NCI-H2029 (cell line): ENCODE measurements at regions not wholly inside any gene's neighbourhood (a gene's known extent, or its start where the extent isn't known, plus 50 kb on each side); places are given as distances from the start of the nearest gene placed in this dataset.
A peak's percentile ranks its signal among the peaks of the same experiment; 100 is the strongest.
"Not testable (repeated sequence)": the region's sequence is repeated elsewhere in the genome, so short reads cannot be mapped to it uniquely, and the experiment has no call there.

Experiments used
- DNase-seq: peaks from one replicate; lab custom pipeline; 2025; lab: John Stamatoyannopoulos, UW

GRCh38 chr5:2102819-2103776 is 220.4 kb upstream of the IRX4 start:
- DNase-seq: no peak

DNA sequence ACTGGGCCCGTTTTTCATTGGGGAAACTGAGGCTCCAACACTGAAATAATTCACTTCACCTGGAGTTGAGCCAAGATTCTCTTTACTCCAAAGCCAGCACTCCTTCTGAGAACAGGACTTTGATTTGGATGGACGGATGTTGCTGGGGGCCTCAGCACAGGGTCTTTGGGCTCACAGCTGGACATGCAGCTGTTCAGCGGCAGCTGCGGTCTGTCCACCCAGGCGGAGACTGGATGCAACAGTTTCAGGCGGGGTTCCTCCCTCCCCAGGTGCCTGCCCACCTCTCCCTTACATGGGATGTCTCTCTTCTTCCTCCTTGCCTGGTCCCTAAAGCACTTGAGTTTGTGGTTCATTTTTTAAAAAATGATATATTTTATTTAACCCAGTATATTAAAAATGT is 219.0 kb upstream of the IRX4 start:
- DNase-seq: no peak

DNA sequence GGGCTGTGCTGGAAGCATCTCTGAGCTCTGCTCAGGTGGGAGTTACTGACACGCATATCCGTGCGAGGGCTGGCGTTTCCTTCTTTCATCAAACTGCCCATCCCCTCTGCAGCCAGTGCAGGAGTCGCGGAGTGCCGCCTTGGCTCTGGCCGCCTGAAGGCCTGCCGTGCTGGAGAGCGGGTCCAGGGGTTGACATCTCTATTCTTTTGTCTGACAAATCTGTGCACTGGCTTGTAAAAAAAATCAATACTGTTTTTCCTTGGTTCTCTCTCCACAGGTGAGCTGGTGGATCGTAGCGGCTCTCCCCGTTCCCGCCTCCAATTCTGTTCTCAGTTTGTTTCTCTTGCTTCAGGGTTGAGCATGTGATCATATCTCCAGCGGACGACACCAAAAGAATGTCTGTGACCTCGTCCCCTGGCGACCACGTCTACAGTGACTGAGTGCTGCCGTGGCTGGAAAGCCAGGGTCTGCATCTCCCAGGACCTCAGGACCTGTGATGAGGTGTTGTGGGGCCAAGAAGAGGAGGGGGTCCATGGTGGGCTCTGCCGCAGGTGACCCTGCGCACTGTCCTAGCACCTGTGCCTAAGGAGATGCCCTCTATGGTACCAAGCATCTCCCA is 214.3 kb upstream of the IRX4 start:
- DNase-seq: no peak

GRCh38 chr5:2095011-2095410 is 212.3 kb upstream of the IRX4 start:
- no peak for DNase-seq

DNA sequence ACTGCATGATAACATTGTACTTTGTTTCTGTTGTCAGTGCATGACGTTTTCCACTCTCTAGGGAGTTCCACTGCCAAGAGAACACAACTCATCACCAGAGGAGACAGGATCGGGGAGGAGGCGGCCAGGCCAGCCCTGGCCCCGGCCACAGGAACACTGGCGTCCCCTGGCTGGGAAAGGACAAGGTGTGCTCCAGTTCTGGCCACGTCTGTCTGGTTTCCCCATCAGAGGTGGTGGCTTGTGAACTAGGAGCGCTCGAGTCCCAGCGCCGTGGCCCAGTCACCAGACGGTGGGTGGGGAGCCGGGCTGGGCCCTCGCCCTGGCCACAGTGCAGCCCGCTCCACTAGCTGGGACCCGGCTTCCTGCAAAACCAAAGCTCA is 211.9 kb upstream of the IRX4 start:
- no peak for DNase-seq

GRCh38 chr5:2093859-2094615 is 211.3 kb upstream of the IRX4 start:
- no peak for DNase-seq

DNA sequence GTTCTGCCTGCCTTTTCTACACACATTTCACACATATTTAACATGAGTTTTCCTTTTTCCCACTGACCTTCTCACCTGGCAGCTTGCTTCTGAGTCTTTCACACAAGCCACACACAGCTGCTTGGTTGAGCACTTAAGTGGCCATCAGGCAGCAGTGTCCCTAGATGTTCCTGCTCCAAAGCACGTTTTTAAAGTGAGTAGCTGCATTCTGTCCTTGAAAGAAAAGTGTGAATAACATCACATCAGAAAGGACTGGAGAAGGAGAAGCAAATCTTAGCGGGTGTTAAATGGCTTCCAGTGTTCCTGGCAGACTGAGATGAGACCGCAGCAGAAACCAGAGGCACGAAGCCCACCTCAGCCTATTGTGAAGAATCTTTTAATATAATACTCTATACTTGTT is 209.2 kb upstream of the IRX4 start:
- no peak for DNase-seq

DNA sequence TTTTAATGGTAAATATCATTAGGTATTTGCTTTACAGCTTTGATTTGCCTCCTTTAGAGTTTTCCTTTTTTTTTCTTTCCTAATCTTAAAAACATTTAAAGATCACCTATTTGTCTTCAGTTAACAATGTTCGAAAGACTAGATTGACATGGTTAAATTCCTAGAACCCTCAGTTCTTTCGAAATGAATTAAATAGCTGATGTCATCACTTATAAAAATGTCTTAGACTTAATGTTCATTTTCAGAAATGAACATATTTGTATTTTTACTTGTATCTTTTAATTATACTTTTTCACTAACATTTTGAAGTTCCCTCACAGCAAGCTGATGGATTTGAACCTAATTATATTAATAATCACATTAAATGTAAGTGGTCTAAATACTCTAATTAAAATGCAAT is 205.3 kb upstream of the IRX4 start:
- DNase-seq: no peak

DNA sequence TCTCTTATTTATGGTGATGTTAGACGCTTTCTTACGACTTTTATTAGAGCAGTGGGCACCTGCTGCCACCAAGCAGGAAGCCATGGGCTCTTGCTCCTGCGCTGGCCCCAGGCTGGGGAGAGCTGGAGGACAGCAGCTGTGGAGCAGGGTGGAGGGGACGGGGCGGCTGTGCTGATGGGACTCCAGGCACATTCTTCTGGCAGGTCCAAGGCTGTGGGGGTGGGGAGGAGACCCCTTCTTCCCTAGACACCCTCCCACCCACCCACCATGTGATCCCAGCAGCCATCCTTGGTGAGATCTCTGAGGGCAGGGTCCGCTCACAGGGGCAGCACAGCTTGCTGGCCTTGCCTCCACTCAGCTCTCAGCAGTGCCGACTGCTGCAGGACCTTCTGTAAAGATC is 192.6 kb upstream of the IRX4 start:
- no peak for DNase-seq

DNA sequence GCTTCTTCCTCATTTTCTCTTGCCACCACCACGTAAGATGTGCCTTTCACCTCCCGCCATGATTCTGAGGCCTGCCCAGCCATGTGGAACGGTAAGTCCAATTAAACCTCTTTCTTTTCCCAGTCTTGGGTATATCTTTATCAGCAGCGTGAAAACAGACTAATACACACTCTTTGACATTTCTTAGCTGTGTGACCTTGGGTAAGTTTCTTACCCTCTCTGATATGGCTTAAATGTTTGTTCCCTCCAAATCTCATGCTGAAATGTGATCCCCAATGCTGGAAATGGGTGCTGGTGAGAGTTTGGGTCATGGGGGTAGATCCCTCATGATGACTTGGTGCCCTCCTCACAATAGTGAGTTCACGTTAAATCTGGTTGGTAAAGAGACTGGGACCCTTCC is 188.8 kb upstream of the IRX4 start:
- no peak for DNase-seq

DNA sequence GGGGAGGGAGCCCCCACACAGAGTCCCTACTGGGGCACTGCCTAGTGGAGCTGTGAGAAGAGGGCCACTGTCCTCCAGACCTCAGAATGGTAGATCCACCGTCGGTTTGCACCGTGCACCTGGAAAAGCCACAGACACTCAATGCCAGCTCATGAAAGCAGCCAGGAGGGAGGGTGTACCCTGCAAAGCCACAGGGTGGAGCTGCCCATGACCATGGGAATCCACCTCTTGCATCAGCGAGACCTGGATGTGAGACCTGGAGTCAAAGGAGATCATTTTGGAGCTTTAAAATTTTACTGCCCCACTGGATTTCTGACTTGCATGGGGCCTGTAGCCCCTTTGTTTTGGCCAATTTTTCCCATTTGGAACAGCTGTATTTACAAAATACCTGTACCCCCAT is 188.1 kb upstream of the IRX4 start:
- not testable (repeated sequence) for DNase-seq

- DNase-seq: no peak
Observed at GRCh38 chr5:2068531-2068930, 185.8 kb upstream of the IRX4 start.

DNA sequence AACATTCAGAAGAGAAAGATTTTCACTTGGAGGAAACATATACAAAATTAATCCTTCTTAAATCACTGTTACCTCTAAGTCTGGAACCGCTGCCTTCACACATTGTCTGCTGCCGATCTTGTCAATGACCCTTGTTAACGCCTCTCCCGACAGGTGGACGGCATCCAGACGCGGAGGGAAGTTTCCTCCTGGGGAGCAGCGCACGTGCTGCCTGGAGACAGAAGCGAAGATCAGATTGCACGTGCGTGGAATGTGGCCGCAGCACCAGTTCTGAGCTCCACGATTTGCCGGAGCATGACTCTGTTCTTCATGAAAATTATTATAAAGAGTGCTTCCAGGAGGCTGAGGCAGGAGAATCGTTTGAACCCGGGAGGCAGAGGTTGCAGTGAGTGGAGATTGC is 183.6 kb upstream of the IRX4 start:
- DNase-seq: no peak

- not testable (repeated sequence) for DNase-seq
Observed at GRCh38 chr5:2063380-2063779, 180.7 kb upstream of the IRX4 start.

DNA sequence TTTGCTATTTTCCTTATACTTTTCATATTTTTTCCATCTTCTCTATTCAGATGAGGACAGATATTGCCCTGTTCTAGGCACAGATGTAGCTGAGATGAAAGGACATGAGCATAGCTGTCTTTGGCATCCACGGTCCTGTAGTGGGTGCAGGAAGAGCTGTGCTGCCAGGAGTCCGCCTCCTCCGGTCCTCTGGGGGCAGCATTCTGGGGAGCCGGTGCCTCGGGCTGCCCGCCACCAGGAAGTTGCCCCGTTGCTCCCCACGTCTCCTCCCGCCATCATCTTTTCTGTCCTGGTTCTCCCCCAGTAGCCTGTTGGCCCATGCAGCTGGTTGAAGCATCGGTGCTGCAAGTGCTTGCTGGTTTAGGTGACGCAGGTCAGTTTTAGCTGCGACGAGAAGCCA is 170.0 kb upstream of the IRX4 start:
- DNase-seq: no peak

DNA sequence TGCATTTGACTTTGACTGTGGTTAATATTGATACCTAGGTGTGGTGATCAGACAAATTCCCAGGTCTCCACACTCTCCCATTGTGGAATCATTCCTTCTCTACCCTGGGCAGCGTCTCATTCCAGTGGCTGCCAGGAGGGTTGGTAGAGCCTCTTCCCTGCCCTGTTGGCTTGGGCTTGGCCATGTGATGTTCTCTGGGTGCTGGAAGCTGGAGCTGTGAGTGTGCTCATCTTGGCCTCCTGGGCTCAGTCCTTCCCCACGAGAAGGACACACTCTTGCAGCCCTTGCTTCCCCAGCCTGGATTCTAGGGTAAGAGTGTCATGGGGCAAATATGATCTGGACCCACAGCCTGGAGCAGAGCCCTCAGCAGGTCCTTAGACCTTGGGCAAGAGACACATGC is 167.2 kb upstream of the IRX4 start:
- no peak for DNase-seq

DNA sequence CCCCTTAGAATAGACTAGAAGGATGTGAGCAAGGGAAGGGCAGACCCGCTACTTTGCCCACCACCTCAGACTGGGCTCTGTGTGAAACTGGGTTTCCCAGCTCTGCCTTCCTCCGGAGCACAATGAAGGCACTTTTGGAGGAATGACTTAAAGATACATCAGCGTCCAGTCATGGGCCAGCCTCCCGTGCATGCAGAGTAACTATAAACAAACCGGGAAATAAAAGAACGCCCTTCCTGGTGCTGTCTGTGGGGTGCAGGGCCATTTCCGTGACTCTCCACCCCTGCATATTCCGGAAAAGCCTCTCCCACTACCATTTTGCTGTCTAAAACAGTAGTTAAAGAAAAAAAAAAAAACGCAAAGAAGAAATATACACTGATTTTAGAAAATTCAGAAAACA is 165.9 kb upstream of the IRX4 start:
- no peak for DNase-seq

- no peak for DNase-seq
Observed at GRCh38 chr5:2047341-2047927, 164.7 kb upstream of the IRX4 start.

GRCh38 chr5:2044041-2044440 is 161.3 kb upstream of the IRX4 start:
- no peak for DNase-seq

DNA sequence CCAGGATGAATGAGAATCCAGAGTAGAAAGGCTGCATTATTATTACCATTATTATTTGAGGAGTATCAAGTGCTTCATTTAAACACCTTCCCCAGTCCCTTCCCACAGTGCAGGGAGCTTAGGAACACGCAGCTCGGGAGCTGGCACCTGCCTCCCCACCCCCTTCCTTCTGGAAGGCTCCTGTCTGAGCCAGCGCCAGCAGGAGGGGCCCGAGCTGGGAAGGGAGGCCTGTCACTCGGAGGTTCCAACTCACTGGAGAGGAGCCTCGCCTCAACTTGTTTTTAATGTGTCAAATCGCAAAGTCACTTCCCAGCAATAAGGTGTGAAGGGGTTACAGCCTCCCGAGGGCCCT is 156.4 kb upstream of the IRX4 start:
- DNase-seq: no peak

DNA sequence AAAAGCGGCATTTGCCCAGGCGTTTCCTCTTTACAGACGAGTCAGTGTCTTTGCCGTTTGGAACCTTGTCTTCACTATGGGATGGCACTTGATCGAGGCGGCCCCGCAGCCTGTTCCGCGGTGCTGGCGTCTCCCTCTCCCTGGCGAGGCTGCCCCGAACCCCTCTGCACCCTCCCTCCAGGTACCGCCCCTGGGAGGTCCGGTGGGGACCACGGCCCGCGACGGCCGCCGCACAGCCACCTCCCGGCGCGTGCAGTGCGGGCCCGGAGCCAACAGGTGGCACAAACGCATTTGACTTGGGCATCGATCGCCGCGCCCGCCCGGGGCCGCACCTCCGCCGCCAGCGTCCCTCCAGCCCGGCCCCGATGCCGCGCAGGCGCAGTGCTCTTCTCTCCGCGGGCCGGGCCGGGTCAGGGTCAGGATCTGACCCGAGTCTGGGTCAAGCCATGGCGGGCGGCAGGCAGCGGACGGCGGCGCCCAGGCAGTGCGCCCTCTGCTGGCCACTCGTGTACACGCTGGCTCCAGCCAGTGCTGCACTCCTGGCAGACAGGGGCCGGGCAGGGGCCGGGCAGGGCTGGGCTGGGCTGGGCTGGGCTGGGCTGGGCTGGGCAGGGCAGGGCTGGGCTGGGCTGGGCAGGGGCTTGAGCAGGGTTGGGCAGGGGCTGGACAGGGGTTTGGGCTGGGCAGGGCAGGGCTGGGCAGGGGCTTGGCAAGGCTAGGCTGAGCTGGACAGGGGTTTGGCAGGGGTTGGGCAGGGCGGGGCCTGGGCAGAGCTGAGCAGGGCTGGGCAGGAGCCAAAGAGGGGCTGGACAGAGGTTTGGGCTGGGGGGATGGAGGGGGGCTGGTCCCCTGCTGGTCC is 155.8 kb upstream of the IRX4 start:
- DNase-seq: peak; percentile 62

GRCh38 chr5:2036885-2037284 is 154.2 kb upstream of the IRX4 start:
- DNase-seq: no peak
